H1 (cell line): ENCODE measurements at regions not wholly inside any gene's neighbourhood (a gene's known extent, or its start where the extent isn't known, plus 50 kb on each side); places are given as distances from the start of the nearest gene placed in this dataset.

Experiments
- SIRT6 ChIP-seq: IDR thresholded peaks from one replicate; pipeline ENCODE4 v1.7.1; 2012; ENCODE audit warnings: low read length, inconsistent platforms
- TF ChIP-seq, protein P1 (sequence below): IDR thresholded peaks from 2 replicates; pipeline ENCODE4 v1.6.1; 2012; ENCODE audit warnings: inconsistent platforms

DNA sequence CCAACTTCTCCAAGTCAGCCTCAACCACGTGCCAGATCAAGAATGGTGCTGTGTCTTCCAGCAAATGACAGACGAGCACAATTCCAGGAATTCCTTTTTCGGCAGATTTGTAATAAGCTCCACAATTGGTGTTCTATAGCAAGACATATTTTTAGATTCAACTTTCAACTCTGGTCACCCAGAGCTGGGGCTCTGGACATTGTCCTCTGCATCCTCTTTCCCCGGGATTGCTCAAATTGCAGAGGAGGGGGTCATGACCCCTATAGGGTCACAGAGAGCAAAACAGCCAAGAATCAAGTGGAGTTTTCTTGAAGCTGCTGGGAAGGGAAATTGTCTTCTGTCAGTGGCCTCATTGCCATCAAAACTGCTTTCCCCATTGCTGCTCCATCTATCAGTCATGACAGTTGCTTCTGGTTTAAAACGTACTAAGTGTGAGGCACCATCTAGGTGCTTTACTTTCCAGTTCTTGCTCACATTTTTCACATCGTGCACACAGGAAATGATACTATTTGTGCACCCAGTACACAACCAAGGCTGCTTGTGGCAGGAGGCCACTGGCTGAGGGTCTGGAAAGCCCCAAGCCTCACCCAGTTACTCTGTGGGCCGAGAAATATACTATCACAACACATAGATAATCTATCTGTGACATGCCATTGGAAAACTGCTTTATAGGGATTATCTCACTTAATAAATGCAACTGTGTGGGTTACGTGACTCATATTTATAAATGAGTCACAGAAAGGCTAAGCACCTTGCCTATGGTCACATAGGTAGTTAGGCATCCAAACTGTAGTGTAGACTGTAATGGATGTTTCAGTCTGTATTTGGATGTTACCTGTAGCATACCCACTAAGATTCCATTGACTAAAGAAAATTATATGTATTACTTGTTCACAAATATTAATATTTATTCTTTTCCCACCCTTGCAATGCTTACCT is 91.7 kb upstream of the PHOX2B start (continued):
- no peak for TF ChIP-seq SIRT6
- TF ChIP-seq, protein P1, sequence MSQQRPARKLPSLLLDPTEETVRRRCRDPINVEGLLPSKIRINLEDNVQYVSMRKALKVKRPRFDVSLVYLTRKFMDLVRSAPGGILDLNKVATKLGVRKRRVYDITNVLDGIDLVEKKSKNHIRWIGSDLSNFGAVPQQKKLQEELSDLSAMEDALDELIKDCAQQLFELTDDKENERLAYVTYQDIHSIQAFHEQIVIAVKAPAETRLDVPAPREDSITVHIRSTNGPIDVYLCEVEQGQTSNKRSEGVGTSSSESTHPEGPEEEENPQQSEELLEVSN, result no peak
